Naive thymus-derived CD4-positive, alpha-beta T cell (primary cell): ENCODE measurements at regions not wholly inside any gene's neighbourhood (a gene's known extent, or its start where the extent isn't known, plus 50 kb on each side); places are given as distances from the start of the nearest gene placed in this dataset.

Experiments used
- ATAC-seq: fragments of 150-1000 bp; cut with Tn5 transposase; 2 replicates; pipeline ENCODE4 v1.10.0; 2021; ENCODE audit warnings: mild to moderate bottlenecking, moderate library complexity
- CTCF ChIA-PET: fragments of 350-600 bp; sonication (Branson Sonifier 250); formaldehyde crosslinking; loops from one replicate; lab custom pipeline; 2021; ENCODE audit warnings: antibody characterized with exemption; lab: Charles Lee
- POLR2A ChIA-PET: fragments of 350-600 bp; sonication (Branson Sonifier 250); formaldehyde crosslinking; loops from one replicate; lab custom pipeline; 2021; ENCODE audit warnings: antibody characterized with exemption, inconsistent platforms; lab: Charles Lee
- DNase-seq, 9 donors: peaks; one replicate each; pipeline versions ENCODE4 v3.0.0 to v3.0.0-alpha.2; 2020 to 2022; ENCODE audit warnings: mixed read lengths in 1 of 9
- H3K27ac ChIP-seq: one replicate; pipeline ENCODE4 v1.7.0; 2013; ENCODE audit warnings: mild to moderate bottlenecking, low read depth, low read length, moderate library complexity
- H3K27me3 ChIP-seq, 2 donors: one replicate each; pipeline ENCODE4 v1.7.0; 2013; ENCODE audit warnings: low read length in 2 of 2, mild to moderate bottlenecking in 2 of 2, moderate library complexity in 2 of 2; ENCODE audit not compliant: control insufficient read depth in 2 of 2, insufficient read depth in 2 of 2
- H3K36me3 ChIP-seq, 3 experiments: 1 replicate in 2 of 3; 2 replicates in 1 of 3; pipeline ENCODE4 v1.7.0; 2013; ENCODE audit warnings: low read length in 3 of 3, mild to moderate bottlenecking in 3 of 3, moderate library complexity in 1 of 3; ENCODE audit not compliant: insufficient read depth in 3 of 3, control insufficient read depth in 2 of 3
- H3K4me1 ChIP-seq, 2 donors: one replicate each; pipeline ENCODE4 v1.7.0; 2013; ENCODE audit warnings: low read length in 2 of 2, mild to moderate bottlenecking in 2 of 2, moderate library complexity in 1 of 2; ENCODE audit not compliant: control insufficient read depth in 2 of 2, insufficient read depth in 2 of 2
- H3K4me3 ChIP-seq: 2 replicates; pipeline ENCODE4 v1.7.0; 2013; ENCODE audit warnings: mild to moderate bottlenecking, low read length
- H3K9me3 ChIP-seq, 3 experiments: 1 replicate in 2 of 3; 2 replicates in 1 of 3; pipeline ENCODE4 v1.7.0; 2013; ENCODE audit warnings: low read length in 3 of 3; ENCODE audit not compliant: control insufficient read depth in 2 of 3
- H3K27ac Mint-ChIP-seq, 9 donors: one replicate each; pipeline ENCODE4 v1.8.0; 2020 to 2022; ENCODE audit warnings: mixed read lengths in 9 of 9, mild to moderate bottlenecking in 8 of 9, moderate library complexity in 5 of 9, inconsistent platforms in 2 of 9
- H3K27me3 Mint-ChIP-seq, 5 donors: one replicate each; pipeline ENCODE4 v1.8.0; 2021 to 2022; ENCODE audit warnings: mixed read lengths in 5 of 5, mild to moderate bottlenecking in 1 of 5
- H3K36me3 Mint-ChIP-seq, 5 donors: one replicate each; pipeline ENCODE4 v1.8.0; 2020 to 2022; ENCODE audit warnings: mixed read lengths in 5 of 5, mild to moderate bottlenecking in 3 of 5, inconsistent platforms in 1 of 5
- H3K4me1 Mint-ChIP-seq, 7 donors: one replicate each; pipeline ENCODE4 v1.8.0; 2020 to 2022; ENCODE audit warnings: mixed read lengths in 7 of 7, mild to moderate bottlenecking in 3 of 7, inconsistent platforms in 1 of 7
- H3K4me3 Mint-ChIP-seq, 10 donors: one replicate each; pipeline ENCODE4 v1.8.0; 2020 to 2022; ENCODE audit warnings: mild to moderate bottlenecking in 10 of 10, mixed read lengths in 10 of 10, moderate library complexity in 6 of 10, inconsistent platforms in 2 of 10
- H3K9me3 Mint-ChIP-seq, 11 donors: one replicate each; pipeline ENCODE4 v1.8.0; 2020 to 2022; ENCODE audit warnings: mixed read lengths in 11 of 11, mild to moderate bottlenecking in 4 of 11, inconsistent platforms in 1 of 11, moderate library complexity in 1 of 11
- intact Hi-C, 2 donors: fragments of 100-400 bp; cut with micrococcal nuclease; formaldehyde crosslinking; loops; one replicate each; pipeline ENCODE4 v1.15.1; 2023

- H3K4me3 ChIP-seq: no peak overlapping the region
- CTCF ChIA-PET: no interaction called here
- Mint-ChIP-seq H3K4me3 (no peak overlapping the region), H3K27ac (no peak overlapping the region), H3K4me1 (peaks cover 0 to 2% (median 0%) of the 10 kb centered on the region in 7 donors), H3K27me3 (peaks cover 4 to 25% (median 15%) of the 10 kb centered on the region in 5 donors), H3K9me3 (peaks cover 0 to 3% (median 0%) of the 10 kb centered on the region in 11 donors), H3K36me3 (no peaks in the 10 kb centered on the region)
- ATAC-seq (no peak), DNase-seq (no peak)
- H3K4me1 ChIP-seq: no peaks in the 10 kb centered on the region
- intact Hi-C loops: no loop called here
- H3K27me3 ChIP-seq: no peaks in the 10 kb centered on the region
- no peak overlapping the region for H3K27ac ChIP-seq
- POLR2A ChIA-PET: no interaction called here
- H3K36me3 ChIP-seq: no peaks in the 10 kb centered on the region
- no peaks in the 10 kb centered on the region for H3K9me3 ChIP-seq
Measured at GRCh38 chr6:167512696-167513375, 187.9 kb downstream of the TTLL2 start.

- H3K36me3 ChIP-seq: no peaks in the 10 kb centered on the region
- ChIA-PET CTCF (no interaction called here), POLR2A (no interaction called here)
- no peaks in the 10 kb centered on the region for H3K36me3 Mint-ChIP-seq
- no peaks in the 10 kb centered on the region for H3K9me3 ChIP-seq
- peaks cover 4 to 25% (median 15%) of the 10 kb centered on the region in 5 donors for H3K27me3 Mint-ChIP-seq
- no peak overlapping the region for H3K27ac Mint-ChIP-seq
- H3K27ac ChIP-seq: no peak overlapping the region
- peaks cover 0 to 2% (median 0%) of the 10 kb centered on the region in 7 donors for H3K4me1 Mint-ChIP-seq
- ATAC-seq (no peak), DNase-seq (no peak)
- no peaks in the 10 kb centered on the region for H3K27me3 ChIP-seq
- H3K9me3 Mint-ChIP-seq: peaks cover 0 to 3% (median 0%) of the 10 kb centered on the region in 11 donors
- no peak overlapping the region for H3K4me3 Mint-ChIP-seq
- no peak overlapping the region for H3K4me3 ChIP-seq
- intact Hi-C loops: no loop called here
- H3K4me1 ChIP-seq: no peaks in the 10 kb centered on the region
Measured at GRCh38 chr6:167513778-167514177, 188.9 kb downstream of the TTLL2 start.

GRCh38 chr6:167514524-167514923 is 189.6 kb downstream of the TTLL2 start:
- Mint-ChIP-seq H3K4me1 (no peaks in the 10 kb centered on the region), H3K36me3 (no peaks in the 10 kb centered on the region), H3K27me3 (peaks cover 4 to 25% (median 15%) of the 10 kb centered on the region in 5 donors), H3K27ac (no peak overlapping the region), H3K9me3 (peaks cover 0 to 3% (median 0%) of the 10 kb centered on the region in 11 donors), H3K4me3 (no peak overlapping the region)
- POLR2A ChIA-PET: no interaction called here
- intact Hi-C loops: no loop called here
- H3K27ac ChIP-seq: no peak overlapping the region
- ATAC-seq (no peak), DNase-seq (no peak)
- no peaks in the 10 kb centered on the region for H3K36me3 ChIP-seq
- H3K9me3 ChIP-seq: no peaks in the 10 kb centered on the region
- CTCF ChIA-PET: no interaction called here
- no peak overlapping the region for H3K4me3 ChIP-seq
- H3K27me3 ChIP-seq: no peaks in the 10 kb centered on the region
- H3K4me1 ChIP-seq: no peaks in the 10 kb centered on the region

- no peaks in the 10 kb centered on the region for H3K36me3 Mint-ChIP-seq
- no peak for DNase-seq
- no peak for ATAC-seq
- no peaks in the 10 kb centered on the region for H3K36me3 ChIP-seq
- H3K9me3 ChIP-seq: no peaks in the 10 kb centered on the region
- no peak overlapping the region for H3K4me3 ChIP-seq
- peaks cover 4 to 26% (median 22%) of the 10 kb centered on the region in 5 donors for H3K27me3 Mint-ChIP-seq
- peaks cover 0 to 3% (median 0%) of the 10 kb centered on the region in 11 donors for H3K9me3 Mint-ChIP-seq
- no peak overlapping the region for H3K4me3 Mint-ChIP-seq
- no peaks in the 10 kb centered on the region for H3K4me1 Mint-ChIP-seq
- no peak overlapping the region for H3K27ac ChIP-seq
- no peaks in the 10 kb centered on the region for H3K27me3 ChIP-seq
- intact Hi-C loops: no loop called here
- H3K4me1 ChIP-seq: no peaks in the 10 kb centered on the region
- H3K27ac Mint-ChIP-seq: no peak overlapping the region
- ChIA-PET POLR2A (no interaction called here), CTCF (no interaction called here)
Measured at GRCh38 chr6:167515873-167516507, 191.1 kb downstream of the TTLL2 start.

- no peaks in the 10 kb centered on the region for H3K36me3 Mint-ChIP-seq
- H3K4me3 ChIP-seq: no peak overlapping the region
- no peaks in the 10 kb centered on the region for H3K9me3 ChIP-seq
- ATAC-seq (no peak), DNase-seq (no peak)
- H3K4me3 Mint-ChIP-seq: no peak overlapping the region
- H3K27ac ChIP-seq: no peak overlapping the region
- no peaks in the 10 kb centered on the region for H3K27me3 ChIP-seq
- intact Hi-C loops: no loop called here
- POLR2A ChIA-PET: no interaction called here
- H3K9me3 Mint-ChIP-seq: no peaks in the 10 kb centered on the region
- peaks cover 4 to 27% (median 16%) of the 10 kb centered on the region in 5 donors for H3K27me3 Mint-ChIP-seq
- no peaks in the 10 kb centered on the region for H3K36me3 ChIP-seq
- H3K4me1 ChIP-seq: no peaks in the 10 kb centered on the region
- CTCF ChIA-PET: interaction anchor here (0.6 kb wide), 1 partner anchor 291 kb away, joined by 5 read pairs; no protein-coding TSS in a partner anchor
- H3K4me1 Mint-ChIP-seq: no peaks in the 10 kb centered on the region
- H3K27ac Mint-ChIP-seq: no peak overlapping the region
Measured at GRCh38 chr6:167517254-167517916, 192.5 kb downstream of the TTLL2 start.

- intact Hi-C loops: no loop called here
- peaks cover 0 to 32% (median 18%) of the 10 kb centered on the region in 5 donors for H3K27me3 Mint-ChIP-seq
- Histone ChIP-seq H3K27me3 (no peaks in the 10 kb centered on the region), H3K36me3 (no peaks in the 10 kb centered on the region), H3K4me3 (no peak overlapping the region), H3K4me1 (no peaks in the 10 kb centered on the region), H3K9me3 (no peaks in the 10 kb centered on the region), H3K27ac (no peak overlapping the region)
- no peaks in the 10 kb centered on the region for H3K36me3 Mint-ChIP-seq
- no peaks in the 10 kb centered on the region for H3K4me1 Mint-ChIP-seq
- H3K27ac Mint-ChIP-seq: no peak overlapping the region
- ChIA-PET CTCF (no interaction called here), POLR2A (no interaction called here)
- no peak for DNase-seq
- no peak overlapping the region for H3K4me3 Mint-ChIP-seq
- no peak for ATAC-seq
- no peaks in the 10 kb centered on the region for H3K9me3 Mint-ChIP-seq
Measured at GRCh38 chr6:167523426-167523825, 198.5 kb downstream of the TTLL2 start.
